SK-N-SH (cell line): ENCODE measurements at regions not wholly inside any gene's neighbourhood (a gene's known extent, or its start where the extent isn't known, plus 50 kb on each side); places are given as distances from the start of the nearest gene placed in this dataset.

ENCODE experiments used
- EP300 ChIP-seq, 2 experiments: IDR thresholded peaks; 2 replicates each; pipeline versions ENCODE4 v1.4.0 to v1.6.1; 2012; ENCODE audit warnings: borderline replicate concordance in 1 of 2, low read depth in 1 of 2, low read length in 1 of 2
- POLR2AphosphoS5 ChIP-seq: IDR thresholded peaks from 2 replicates; pipeline ENCODE4 v1.6.1; 2012; ENCODE audit warnings: low read depth, low read length
- RFX5 ChIP-seq: IDR thresholded peaks from 2 replicates; pipeline ENCODE4 v1.6.1; 2012; ENCODE audit warnings: mild to moderate bottlenecking, improper control_type of control experiment, low read length
- SIN3A ChIP-seq: IDR thresholded peaks from 2 replicates; pipeline ENCODE4 v1.6.1; 2012; ENCODE audit warnings: low read depth, mild to moderate bottlenecking, low read length, moderate library complexity, borderline replicate concordance

GRCh38 chr17:33749171-33749570 is 456.1 kb upstream of the ASIC2 start:
- TF ChIP-seq SIN3A (no peak), EP300 (IDR thresholded peaks at IDR 0.05; ENCODE audit: borderline replicate concordance in 1 of 2, low read depth in 1 of 2, low read length in 1 of 2) (no peak), RFX5 (no peak), POLR2AphosphoS5 (no peak)
